Right ventricle myocardium inferior (tissue), 1 donor: ENCODE measurements at regions not wholly inside any gene's neighbourhood (a gene's known extent, or its start where the extent isn't known, plus 50 kb on each side); places are given as distances from the start of the nearest gene placed in this dataset.

Source experiments
- ATAC-seq: fragments of 200-7000 bp; cut with Tn5 transposase; one replicate; pipeline ENCODE4 v1.9.1; 2020; ENCODE audit warnings: mild to moderate bottlenecking, moderate library complexity
- DNase-seq: peaks from one replicate; pipeline ENCODE4 v3.0.0; 2021; ENCODE audit errors: missing footprints
- intact Hi-C: fragments of 100-400 bp; cut with DNase I; formaldehyde crosslinking; loops from one replicate; pipeline ENCODE4 v1.11.0; 2022
- donor health status: DM: no; HTN: yes; CAD: no; lungs with severe emphysema.

- ATAC-seq (no peak), DNase-seq (no peak)
- intact Hi-C loops = no loop called here
These were observed 62.9 kb upstream of the SPON1 start for GRCh38 chr11:13899603-13900002.

GRCh38 chr11:13902523-13902922 is 60.0 kb upstream of the SPON1 start:
- DNase-seq (no peak), ATAC-seq (peak; percentile 72)
- intact Hi-C loops = no loop called here

GRCh38 chr11:13905137-13905781 is 57.3 kb upstream of the SPON1 start:
- ATAC-seq = no peak
- intact Hi-C loops = no loop called here
- no peak for DNase-seq

- ATAC-seq (no peak), DNase-seq (no peak)
- intact Hi-C loops = no loop called here
These were observed 54.8 kb upstream of the SPON1 start for GRCh38 chr11:13907678-13908077.

GRCh38 chr11:13908535-13908934 is 54.0 kb upstream of the SPON1 start:
- intact Hi-C loops = no loop called here

More at GRCh38 chr11:13908535-13908934, 54.0 kb upstream of the SPON1 start:
- ATAC-seq (no peak), DNase-seq (no peak)
